SK-N-SH (cell line): ENCODE measurements at regions not wholly inside any gene's neighbourhood (a gene's known extent, or its start where the extent isn't known, plus 50 kb on each side); places are given as distances from the start of the nearest gene placed in this dataset.

Source experiments
- CTCF ChIA-PET: fragments of 300-600, 350-600 bp; formaldehyde crosslinking; extraction: SDS; loops from one replicate; lab custom pipeline; 2021; lab: Yijun Ruan, JAX
- POLR2A ChIA-PET: fragments of 350-600 bp; sonication (Branson Sonifier 250); formaldehyde crosslinking; extraction: SDS; loops from one replicate; lab custom pipeline; 2020; ENCODE audit warnings: antibody characterized with exemption, inconsistent platforms; lab: Yijun Ruan, JAX
- DNase-seq: peaks from one replicate; pipeline ENCODE4 v3.0.0; 2012
- H2AFZ ChIP-seq: fragments of 200-600 bp; sonication (generic); 2 replicates; pipeline ENCODE4 v1.8.1; 2016; ENCODE audit warnings: antibody characterized with exemption, mild to moderate bottlenecking, low read depth
- H3F3A ChIP-seq: fragments of 200-600 bp; sonication (generic); replicated peaks from 2 replicates; pipeline ENCODE3; 2016; ENCODE audit warnings: antibody characterized with exemption, mild to moderate bottlenecking; ENCODE audit not compliant: insufficient read depth
- H3K27ac ChIP-seq, 2 experiments: fragments of 200-500 bp in 1 of 2; fragments of 200-600 bp in 1 of 2; sonication (Bioruptor generic) in 1 of 2; sonication (generic), shearing (Covaris generic) in 1 of 2; 2 replicates each; pipeline versions ENCODE4 v1.5.1 to v1.6.1; 2014 to 2016; ENCODE audit warnings: low read depth in 2 of 2, inconsistent platforms in 1 of 2, low read length in 1 of 2, mild to moderate bottlenecking in 1 of 2, mixed read lengths in 1 of 2
- H3K27me3 ChIP-seq: fragments of 200-600 bp; sonication (generic), shearing (Covaris generic); 2 replicates; pipeline ENCODE4 v1.6.1; 2016; ENCODE audit warnings: mixed run types; ENCODE audit not compliant: insufficient read depth
- H3K36me3 ChIP-seq, 2 experiments: fragments of 200-500 bp in 1 of 2; fragments of 200-600 bp in 1 of 2; sonication (Bioruptor generic) in 1 of 2; sonication (generic) in 1 of 2; replicated peaks in 1 of 2; 2 replicates each; pipeline versions ENCODE3 to v1.5.1; 2014 to 2016; ENCODE audit warnings: low read length in 1 of 2, mild to moderate bottlenecking in 1 of 2; ENCODE audit not compliant: insufficient read depth in 2 of 2, control insufficient read depth in 1 of 2
- H3K4me1 ChIP-seq, 2 experiments: fragments of 200-500 bp in 1 of 2; fragments of 200-600 bp in 1 of 2; sonication (Bioruptor generic) in 1 of 2; sonication (generic), shearing (Covaris generic) in 1 of 2; 2 replicates each; pipeline versions ENCODE4 v1.5.1 to v1.6.1; 2014 to 2016; ENCODE audit warnings: low read depth in 1 of 2, low read length in 1 of 2, mixed run types in 1 of 2; ENCODE audit not compliant: insufficient read depth in 2 of 2, control insufficient read depth in 1 of 2
- H3K4me2 ChIP-seq: fragments of 200-600 bp; sonication (generic), shearing (Covaris generic); 2 replicates; pipeline ENCODE4 v1.6.1; 2017; ENCODE audit warnings: mixed run types
- H3K4me3 ChIP-seq, 2 experiments: fragments of 200-500 bp in 1 of 2; fragments of 200-600 bp in 1 of 2; sonication (Bioruptor generic) in 1 of 2; sonication (generic), shearing (Covaris generic) in 1 of 2; 2 replicates each; pipeline versions ENCODE4 v1.5.1 to v1.8.1; 2014 to 2016; ENCODE audit warnings: low read depth in 2 of 2, inconsistent platforms in 1 of 2, low read length in 1 of 2, mild to moderate bottlenecking in 1 of 2, mixed read lengths in 1 of 2, moderate library complexity in 1 of 2
- H3K79me2 ChIP-seq: fragments of 200-600 bp; sonication (generic); 2 replicates; pipeline ENCODE4 v1.8.1; 2017; ENCODE audit warnings: mild to moderate bottlenecking; ENCODE audit not compliant: insufficient read depth
- H3K9ac ChIP-seq: fragments of 200-600 bp; sonication (generic); 2 replicates; pipeline ENCODE4 v1.6.1; 2017; ENCODE audit warnings: mixed run types
- H3K9me2 ChIP-seq: fragments of 200-600 bp; sonication (generic); 2 replicates; pipeline ENCODE4 v1.6.1; 2017; ENCODE audit warnings: mixed run types
- H3K9me3 ChIP-seq: fragments of 200-600 bp; sonication (generic); 2 replicates; pipeline ENCODE4 v1.6.1; 2017; ENCODE audit warnings: mixed run types, mild to moderate bottlenecking, moderate library complexity
- H4K20me1 ChIP-seq: fragments of 200-600 bp; sonication (generic); 2 replicates; pipeline ENCODE4 v1.6.1; 2017; ENCODE audit warnings: mild to moderate bottlenecking, mixed run types; ENCODE audit not compliant: insufficient read depth
- CHD2 ChIP-seq: fragments of 150-350 bp; IDR thresholded peaks from 2 replicates; pipeline ENCODE4 v1.6.1; 2018; ENCODE audit warnings: low read length; ENCODE audit not compliant: partially characterized antibody
- EP300 ChIP-seq, 2 experiments: IDR thresholded peaks; 2 replicates each; pipeline versions ENCODE4 v1.4.0 to v1.6.1; 2012; ENCODE audit warnings: borderline replicate concordance in 1 of 2, low read depth in 1 of 2, low read length in 1 of 2
- EZH2phosphoT487 ChIP-seq: fragments of 200-600 bp; sonication (generic); IDR thresholded peaks from 2 replicates; pipeline ENCODE4 v1.6.1; 2017; ENCODE audit warnings: low read depth, mixed run types, mild to moderate bottlenecking, antibody characterized with exemption, moderate library complexity, borderline replicate concordance
- GATA2 ChIP-seq: sonication (generic); formaldehyde crosslinking; IDR thresholded peaks from 2 replicates; pipeline ENCODE4 v1.5.0; 2020; ENCODE audit warnings: mild to moderate bottlenecking, missing genetic modification reagents
- MEF2A ChIP-seq: IDR thresholded peaks from 2 replicates; pipeline ENCODE4 v1.4.0; 2012; ENCODE audit warnings: low read depth, borderline replicate concordance
- NRF1 ChIP-seq: IDR thresholded peaks from 2 replicates; pipeline ENCODE4 v1.6.1; 2012; ENCODE audit warnings: low read depth, mild to moderate bottlenecking, low read length
- POLR2AphosphoS5 ChIP-seq: IDR thresholded peaks from 2 replicates; pipeline ENCODE4 v1.6.1; 2012; ENCODE audit warnings: low read depth, low read length
- RAD21 ChIP-seq: IDR thresholded peaks from 2 replicates; pipeline ENCODE4 v1.6.1; 2012; ENCODE audit warnings: mild to moderate bottlenecking, low read length
- RFX5 ChIP-seq: IDR thresholded peaks from 2 replicates; pipeline ENCODE4 v1.6.1; 2012; ENCODE audit warnings: mild to moderate bottlenecking, improper control_type of control experiment, low read length
- TAF1 ChIP-seq: IDR thresholded peaks from 2 replicates; pipeline ENCODE4 v1.6.1; 2012; ENCODE audit warnings: low read depth, mild to moderate bottlenecking, low read length, moderate library complexity, borderline replicate concordance
- TEAD4 ChIP-seq: IDR thresholded peaks from 2 replicates; pipeline ENCODE4 v1.4.0; 2012; ENCODE audit warnings: mild to moderate bottlenecking, borderline replicate concordance; ENCODE audit not compliant: insufficient read depth
- USF2 ChIP-seq: fragments of 150-350 bp; IDR thresholded peaks from 2 replicates; pipeline ENCODE4 v1.6.1; 2017; ENCODE audit warnings: antibody characterized with exemption, low read length, low read depth, borderline replicate concordance
- YY1 ChIP-seq: IDR thresholded peaks from 2 replicates; pipeline ENCODE4 v1.4.0; 2012; ENCODE audit warnings: low read depth, mild to moderate bottlenecking
- WGBS: methylation state at CpG from one replicate; pipeline ENCODE4 v1.1.6; 2017; ENCODE audit warnings: low lambda C conversion rate; 5-methylcytosine and 5-hydroxymethylcytosine counted together
- TF ChIP-seq, protein P1 (sequence below): IDR thresholded peaks from 2 replicates; pipeline ENCODE4 v1.6.1; 2012; ENCODE audit warnings: mild to moderate bottlenecking, low read depth, low read length, moderate library complexity
- TF ChIP-seq, protein P2 (sequence below): fragments of 200-600 bp; sonication (generic); IDR thresholded peaks from 2 replicates; pipeline ENCODE4 v1.6.1; 2017; ENCODE audit warnings: antibody characterized with exemption, mild to moderate bottlenecking, moderate library complexity

- CTCF ChIA-PET = interaction anchor here (0.9 to 1.5 kb wide), 4 partner anchors 15 to 167 kb away, joined by 3 to 4 read pairs (median 4); no protein-coding TSS in a partner anchor
These were observed 156.8 kb upstream of the MSX2 start for GRCh38 chr5:174567506-174568141.

More at GRCh38 chr5:174567506-174568141, 156.8 kb upstream of the MSX2 start:
- Histone ChIP-seq H3K4me1 (peaks cover 0 to 14% of the 10 kb centered on the region in 2 experiments; a peak in 1 of 4 replicates), H3K4me2 (no peak overlapping the region), H3K36me3 (no peaks in the 10 kb centered on the region), H3K9me2 (no peaks in the 10 kb centered on the region), H3K4me3 (no peak overlapping the region), H3K9me3 (no peaks in the 10 kb centered on the region), H3K79me2 (no peaks in the 10 kb centered on the region), H3K9ac (no peak overlapping the region), H3K27me3 (no peaks in the 10 kb centered on the region), H3K27ac (no peak overlapping the region), H4K20me1 (no peaks in the 10 kb centered on the region), H2AFZ (no peak overlapping the region), H3F3A (no peaks in the 10 kb centered on the region)
- no peak for DNase-seq
- POLR2A ChIA-PET = no interaction called here
- WGBS = 76% methylated on average over 7 of the region's 7 CpGs
- TF ChIP-seq NRF1 (no peak), RFX5 (no peak), TEAD4 (no peak), POLR2AphosphoS5 (no peak), GATA2 (no peak), USF2 (no peak), TAF1 (no peak), MEF2A (no peak), CHD2 (no peak), EZH2phosphoT487 (no peak), RAD21 (no peak), YY1 (no peak), EP300 (IDR thresholded peaks at IDR 0.05; ENCODE audit: borderline replicate concordance in 1 of 2, low read depth in 1 of 2, low read length in 1 of 2) (no peak)
- TF ChIP-seq, protein P1, sequence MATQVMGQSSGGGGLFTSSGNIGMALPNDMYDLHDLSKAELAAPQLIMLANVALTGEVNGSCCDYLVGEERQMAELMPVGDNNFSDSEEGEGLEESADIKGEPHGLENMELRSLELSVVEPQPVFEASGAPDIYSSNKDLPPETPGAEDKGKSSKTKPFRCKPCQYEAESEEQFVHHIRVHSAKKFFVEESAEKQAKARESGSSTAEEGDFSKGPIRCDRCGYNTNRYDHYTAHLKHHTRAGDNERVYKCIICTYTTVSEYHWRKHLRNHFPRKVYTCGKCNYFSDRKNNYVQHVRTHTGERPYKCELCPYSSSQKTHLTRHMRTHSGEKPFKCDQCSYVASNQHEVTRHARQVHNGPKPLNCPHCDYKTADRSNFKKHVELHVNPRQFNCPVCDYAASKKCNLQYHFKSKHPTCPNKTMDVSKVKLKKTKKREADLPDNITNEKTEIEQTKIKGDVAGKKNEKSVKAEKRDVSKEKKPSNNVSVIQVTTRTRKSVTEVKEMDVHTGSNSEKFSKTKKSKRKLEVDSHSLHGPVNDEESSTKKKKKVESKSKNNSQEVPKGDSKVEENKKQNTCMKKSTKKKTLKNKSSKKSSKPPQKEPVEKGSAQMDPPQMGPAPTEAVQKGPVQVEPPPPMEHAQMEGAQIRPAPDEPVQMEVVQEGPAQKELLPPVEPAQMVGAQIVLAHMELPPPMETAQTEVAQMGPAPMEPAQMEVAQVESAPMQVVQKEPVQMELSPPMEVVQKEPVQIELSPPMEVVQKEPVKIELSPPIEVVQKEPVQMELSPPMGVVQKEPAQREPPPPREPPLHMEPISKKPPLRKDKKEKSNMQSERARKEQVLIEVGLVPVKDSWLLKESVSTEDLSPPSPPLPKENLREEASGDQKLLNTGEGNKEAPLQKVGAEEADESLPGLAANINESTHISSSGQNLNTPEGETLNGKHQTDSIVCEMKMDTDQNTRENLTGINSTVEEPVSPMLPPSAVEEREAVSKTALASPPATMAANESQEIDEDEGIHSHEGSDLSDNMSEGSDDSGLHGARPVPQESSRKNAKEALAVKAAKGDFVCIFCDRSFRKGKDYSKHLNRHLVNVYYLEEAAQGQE = no peak
- TF ChIP-seq, protein P2, sequence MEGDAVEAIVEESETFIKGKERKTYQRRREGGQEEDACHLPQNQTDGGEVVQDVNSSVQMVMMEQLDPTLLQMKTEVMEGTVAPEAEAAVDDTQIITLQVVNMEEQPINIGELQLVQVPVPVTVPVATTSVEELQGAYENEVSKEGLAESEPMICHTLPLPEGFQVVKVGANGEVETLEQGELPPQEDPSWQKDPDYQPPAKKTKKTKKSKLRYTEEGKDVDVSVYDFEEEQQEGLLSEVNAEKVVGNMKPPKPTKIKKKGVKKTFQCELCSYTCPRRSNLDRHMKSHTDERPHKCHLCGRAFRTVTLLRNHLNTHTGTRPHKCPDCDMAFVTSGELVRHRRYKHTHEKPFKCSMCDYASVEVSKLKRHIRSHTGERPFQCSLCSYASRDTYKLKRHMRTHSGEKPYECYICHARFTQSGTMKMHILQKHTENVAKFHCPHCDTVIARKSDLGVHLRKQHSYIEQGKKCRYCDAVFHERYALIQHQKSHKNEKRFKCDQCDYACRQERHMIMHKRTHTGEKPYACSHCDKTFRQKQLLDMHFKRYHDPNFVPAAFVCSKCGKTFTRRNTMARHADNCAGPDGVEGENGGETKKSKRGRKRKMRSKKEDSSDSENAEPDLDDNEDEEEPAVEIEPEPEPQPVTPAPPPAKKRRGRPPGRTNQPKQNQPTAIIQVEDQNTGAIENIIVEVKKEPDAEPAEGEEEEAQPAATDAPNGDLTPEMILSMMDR = no peak
